ENCODE measurements at regions not wholly inside any gene's neighbourhood (a gene's known extent, or its start where the extent isn't known, plus 50 kb on each side); places are given as distances from the start of the nearest gene placed in this dataset.

- H3K4me3 ChIP-seq = no peak overlapping the region
- no peaks in the 10 kb centered on the region for H3K4me1 ChIP-seq
- no peaks in the 10 kb centered on the region for H3K9me3 ChIP-seq
- no peak for DNase-seq
- no peak overlapping the region for H3K27ac ChIP-seq
- H3K36me3 ChIP-seq = no peaks in the 10 kb centered on the region
- no peaks in the 10 kb centered on the region for H3K27me3 ChIP-seq
- TF ChIP-seq POLR2A (IDR thresholded peaks at IDR 0.05) (no peak), CTCF (IDR thresholded peaks at IDR 0.05) (no peak)
Observed at GRCh38 chr2:147342329-147342728, 502.5 kb upstream of the ACVR2A start.

GRCh38 chr2:147331790-147332419 lies 512.9 kb upstream of the ACVR2A start:
- TF ChIP-seq POLR2A (IDR thresholded peaks at IDR 0.05) = no peak
- TF ChIP-seq CTCF (IDR thresholded peaks at IDR 0.05) = peak in 5 of 6 experiments; percentile 17 to 62 (median 46)
- Histone ChIP-seq H3K9me3 (no peaks in the 10 kb centered on the region), H3K27ac (no peak overlapping the region), H3K36me3 (no peaks in the 10 kb centered on the region), H3K4me3 (no peak overlapping the region), H3K27me3 (no peaks in the 10 kb centered on the region), H3K4me1 (no peaks in the 10 kb centered on the region)
- DNase-seq = peak in 1 of 3 donors; percentile 62

- TF ChIP-seq POLR2A (IDR thresholded peaks at IDR 0.05) = no peak
- no peak for TF ChIP-seq CTCF (IDR thresholded peaks at IDR 0.05)
- DNase-seq = no peak
- Histone ChIP-seq H3K4me3 (no peak overlapping the region), H3K27me3 (no peaks in the 10 kb centered on the region), H3K9me3 (no peaks in the 10 kb centered on the region), H3K4me1 (no peaks in the 10 kb centered on the region), H3K36me3 (no peaks in the 10 kb centered on the region), H3K27ac (no peak overlapping the region)
Observed at GRCh38 chr2:147330925-147331324, 513.9 kb upstream of the ACVR2A start.

GRCh38 chr2:147327613-147328012 lies 517.2 kb upstream of the ACVR2A start:
- Histone ChIP-seq H3K4me1 (no peaks in the 10 kb centered on the region), H3K36me3 (no peaks in the 10 kb centered on the region), H3K4me3 (no peak overlapping the region), H3K27ac (no peak overlapping the region), H3K9me3 (no peaks in the 10 kb centered on the region), H3K27me3 (no peaks in the 10 kb centered on the region)
- TF ChIP-seq CTCF (IDR thresholded peaks at IDR 0.05) (no peak), POLR2A (IDR thresholded peaks at IDR 0.05) (no peak)
- DNase-seq = no peak

- no peak for DNase-seq
- no peaks in the 10 kb centered on the region for H3K36me3 ChIP-seq
- TF ChIP-seq POLR2A (IDR thresholded peaks at IDR 0.05) (no peak), CTCF (IDR thresholded peaks at IDR 0.05) (no peak)
- peaks cover 0 to 7% (median 0%) of the 10 kb centered on the region in 4 donors for H3K9me3 ChIP-seq
- no peak overlapping the region for H3K27ac ChIP-seq
- no peaks in the 10 kb centered on the region for H3K4me1 ChIP-seq
- H3K27me3 ChIP-seq = no peaks in the 10 kb centered on the region
- no peak overlapping the region for H3K4me3 ChIP-seq
Observed at GRCh38 chr2:147325990-147326389, 518.8 kb upstream of the ACVR2A start.

- H3K4me3 ChIP-seq = no peak overlapping the region
- DNase-seq = no peak
- H3K36me3 ChIP-seq = no peaks in the 10 kb centered on the region
- H3K9me3 ChIP-seq = peaks cover 0 to 21% (median 0%) of the 10 kb centered on the region in 4 donors
- no peak overlapping the region for H3K27ac ChIP-seq
- no peaks in the 10 kb centered on the region for H3K27me3 ChIP-seq
- H3K4me1 ChIP-seq = no peaks in the 10 kb centered on the region
- TF ChIP-seq CTCF (IDR thresholded peaks at IDR 0.05) (no peak), POLR2A (IDR thresholded peaks at IDR 0.05) (no peak)
Observed at GRCh38 chr2:147320146-147320545, 524.7 kb upstream of the ACVR2A start.

Measured in Peyer's patch (tissue), 4 donors.